GM12874 (cell line): ENCODE measurements at regions not wholly inside any gene's neighbourhood (a gene's known extent, or its start where the extent isn't known, plus 50 kb on each side); places are given as distances from the start of the nearest gene placed in this dataset.

Experiments
- TF ChIP-seq, protein P1 (sequence below): IDR thresholded peaks from 2 replicates; pipeline ENCODE4 v1.5.1; 2011; ENCODE audit warnings: low read depth, mild to moderate bottlenecking, control low read depth, low read length, moderate library complexity; ENCODE audit not compliant: insufficient read depth

DNA sequence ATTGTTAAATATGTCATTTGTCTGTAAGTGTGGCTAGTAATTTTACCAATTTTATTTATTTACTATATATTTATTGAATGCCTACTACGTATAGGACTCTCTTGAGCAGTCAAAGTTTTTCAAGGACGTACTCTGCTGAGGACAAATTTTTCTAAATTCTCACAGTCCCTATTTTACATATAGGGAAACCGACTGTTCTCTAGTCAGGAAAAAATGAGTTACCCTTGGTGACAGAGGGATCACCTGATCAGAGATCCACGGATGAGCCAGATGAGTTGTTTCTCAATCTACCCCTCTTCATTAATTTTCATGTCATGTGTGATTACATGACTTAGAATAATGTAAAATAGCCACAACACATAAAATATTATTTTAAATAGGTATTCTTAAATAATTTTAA lies 96.2 kb upstream of the SLC38A2 start:
- TF ChIP-seq, protein P1, sequence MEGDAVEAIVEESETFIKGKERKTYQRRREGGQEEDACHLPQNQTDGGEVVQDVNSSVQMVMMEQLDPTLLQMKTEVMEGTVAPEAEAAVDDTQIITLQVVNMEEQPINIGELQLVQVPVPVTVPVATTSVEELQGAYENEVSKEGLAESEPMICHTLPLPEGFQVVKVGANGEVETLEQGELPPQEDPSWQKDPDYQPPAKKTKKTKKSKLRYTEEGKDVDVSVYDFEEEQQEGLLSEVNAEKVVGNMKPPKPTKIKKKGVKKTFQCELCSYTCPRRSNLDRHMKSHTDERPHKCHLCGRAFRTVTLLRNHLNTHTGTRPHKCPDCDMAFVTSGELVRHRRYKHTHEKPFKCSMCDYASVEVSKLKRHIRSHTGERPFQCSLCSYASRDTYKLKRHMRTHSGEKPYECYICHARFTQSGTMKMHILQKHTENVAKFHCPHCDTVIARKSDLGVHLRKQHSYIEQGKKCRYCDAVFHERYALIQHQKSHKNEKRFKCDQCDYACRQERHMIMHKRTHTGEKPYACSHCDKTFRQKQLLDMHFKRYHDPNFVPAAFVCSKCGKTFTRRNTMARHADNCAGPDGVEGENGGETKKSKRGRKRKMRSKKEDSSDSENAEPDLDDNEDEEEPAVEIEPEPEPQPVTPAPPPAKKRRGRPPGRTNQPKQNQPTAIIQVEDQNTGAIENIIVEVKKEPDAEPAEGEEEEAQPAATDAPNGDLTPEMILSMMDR: no peak

DNA sequence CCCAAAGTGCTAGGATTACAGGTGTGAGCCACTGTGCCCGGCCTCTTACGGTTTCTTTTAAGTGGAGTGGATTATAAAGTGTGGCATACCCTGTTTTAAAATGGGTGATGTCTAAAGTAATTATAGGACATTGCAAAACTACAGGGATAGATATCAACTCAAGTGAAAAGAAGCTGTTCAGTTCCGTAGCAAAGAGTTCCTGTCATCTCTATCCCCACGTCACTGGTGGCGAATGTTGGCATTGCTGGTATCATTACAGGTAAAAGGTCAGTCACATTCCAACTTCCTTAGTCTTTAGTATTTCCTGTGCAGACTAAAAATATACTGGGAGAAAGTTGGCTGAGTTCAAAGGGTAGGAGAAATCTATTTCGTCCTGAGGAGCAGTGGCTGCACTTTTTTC lies 95.6 kb upstream of the SLC38A2 start:
- TF ChIP-seq, protein P1: no peak

DNA sequence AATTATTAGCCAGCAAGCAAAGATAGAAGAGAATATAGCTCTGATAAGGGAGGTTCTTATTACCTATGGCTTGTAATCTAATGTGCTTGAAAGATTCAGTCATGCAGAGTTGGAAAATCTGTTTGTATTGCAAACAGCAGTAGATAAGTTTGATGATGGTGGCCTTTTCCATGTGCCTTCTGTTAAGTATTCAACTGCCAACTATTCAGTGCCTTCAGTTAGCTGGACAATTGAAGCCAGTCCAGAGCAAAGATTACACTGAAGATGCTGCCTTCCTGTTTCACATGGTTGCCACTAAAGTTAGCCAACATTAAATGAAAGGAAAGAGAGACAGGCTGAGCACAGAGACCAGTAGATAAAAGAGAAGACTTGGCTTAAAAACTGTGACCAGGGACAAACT lies 92.7 kb upstream of the SLC38A2 start:
- TF ChIP-seq, protein P1: no peak

DNA sequence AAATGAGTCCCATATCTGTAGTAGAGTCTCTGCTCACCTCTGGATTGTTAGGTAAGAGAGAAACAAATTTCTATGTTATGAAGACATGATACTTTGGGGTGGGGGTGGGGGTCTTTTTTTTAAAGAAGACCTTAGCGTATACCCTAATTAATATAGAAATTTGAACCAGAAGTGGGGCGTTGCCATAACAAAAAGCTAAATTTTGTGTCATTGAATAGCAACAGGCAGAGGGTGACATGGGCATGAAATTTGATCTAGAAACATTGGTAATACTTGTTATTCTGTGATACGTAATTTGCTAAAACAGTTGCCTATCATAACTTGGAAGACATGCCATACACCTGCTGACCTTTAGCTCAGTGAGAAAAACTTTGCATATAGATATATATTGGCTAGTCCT lies 92.3 kb upstream of the SLC38A2 start:
- TF ChIP-seq, protein P1: no peak

DNA sequence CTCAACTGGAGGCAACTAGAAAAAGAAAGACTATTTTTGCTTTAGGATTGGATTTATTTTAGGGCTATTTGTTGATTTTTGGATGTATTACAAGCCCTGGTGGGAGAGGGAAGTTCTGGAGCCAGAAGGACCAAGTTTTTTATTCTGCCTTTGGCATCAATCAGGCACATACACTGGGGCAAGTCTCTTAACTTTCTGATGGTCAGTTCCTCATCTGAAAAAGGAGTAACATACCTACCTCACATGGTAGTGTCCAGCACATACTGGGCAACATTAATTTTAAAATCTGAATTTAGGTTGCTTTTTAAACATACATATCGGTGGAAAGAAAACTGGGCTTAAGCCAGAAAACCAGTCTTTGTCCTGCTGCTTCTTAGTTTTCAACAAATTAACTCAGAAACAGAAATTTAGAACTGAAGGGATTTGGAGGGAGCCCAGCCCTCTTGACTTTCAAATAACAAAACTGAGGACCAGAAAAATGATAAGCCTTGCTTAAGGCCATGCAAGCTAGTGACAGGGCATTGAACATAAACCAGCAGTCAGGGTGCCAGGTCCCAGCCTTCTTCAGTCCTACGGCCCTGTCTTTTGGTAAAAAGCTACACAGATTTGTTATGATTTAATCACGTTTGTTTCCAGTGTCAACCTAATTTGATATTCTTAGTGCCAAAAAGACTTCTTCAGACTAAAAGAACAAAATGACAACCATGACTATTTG lies 90.2 kb upstream of the SLC38A2 start:
- TF ChIP-seq, protein P1: no peak

DNA sequence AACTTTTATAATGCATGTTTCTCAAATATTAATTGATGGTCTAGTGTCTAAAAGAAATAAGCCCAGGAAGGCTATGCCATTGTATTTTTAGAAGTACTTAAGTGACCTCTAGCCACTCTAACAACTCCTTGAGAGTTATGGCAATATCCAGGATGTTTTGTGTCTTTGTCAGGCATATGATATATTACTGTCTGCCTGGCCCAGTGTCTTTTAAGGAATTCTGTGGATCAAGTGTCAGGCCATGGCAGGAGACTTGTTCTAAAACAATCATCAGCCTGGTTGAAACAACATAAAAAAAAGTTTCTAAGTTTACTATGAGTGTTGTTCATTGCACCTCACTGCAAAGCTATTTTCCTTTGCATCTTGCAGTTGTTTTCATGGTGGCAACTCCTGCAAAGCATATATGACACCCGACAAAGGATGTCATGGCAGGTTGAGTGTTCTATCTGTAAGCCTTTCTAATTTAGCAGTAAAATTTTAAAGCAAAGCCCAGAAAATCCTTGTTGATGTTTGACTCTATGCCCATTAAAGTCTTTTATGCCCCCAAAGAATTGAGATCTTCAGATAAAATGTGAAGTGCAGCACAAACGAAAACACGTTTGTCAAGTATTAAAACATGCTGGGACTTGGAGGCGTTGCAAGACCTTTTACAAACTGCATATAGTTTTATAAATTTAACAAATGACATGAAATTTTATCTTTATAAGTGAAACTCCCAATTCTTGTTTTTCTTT lies 89.5 kb upstream of the SLC38A2 start:
- TF ChIP-seq, protein P1: no peak

DNA sequence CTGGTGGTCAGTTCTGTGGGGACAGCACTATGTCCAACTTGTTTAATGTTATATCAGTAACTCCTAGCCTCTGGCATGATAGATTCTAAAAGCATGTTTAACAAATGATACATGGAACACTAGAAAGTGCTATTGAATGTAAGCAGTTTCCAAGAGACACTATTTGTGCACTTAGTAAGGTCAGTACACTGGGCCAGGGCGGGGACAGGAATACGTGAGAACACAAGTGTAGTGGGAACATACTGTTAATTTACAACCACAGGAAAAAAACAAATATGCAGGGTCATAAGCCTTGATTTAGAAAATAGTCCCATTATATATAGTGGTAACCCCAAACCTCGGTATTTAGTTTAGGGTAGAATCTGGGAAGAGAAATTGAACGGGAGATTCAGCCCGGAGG lies 88.9 kb upstream of the SLC38A2 start:
- TF ChIP-seq, protein P1: no peak
